MM.1S (cell line): ENCODE measurements at regions not wholly inside any gene's neighbourhood (a gene's known extent, or its start where the extent isn't known, plus 50 kb on each side); places are given as distances from the start of the nearest gene placed in this dataset.

ENCODE experiments used
- DNase-seq: peaks from one replicate; pipeline ENCODE4 v3.0.0-alpha.2; 2015
- H2AFZ ChIP-seq: fragments of 300-600 bp; sonication (generic); 2 replicates; pipeline ENCODE4 v1.6.0; 2016; ENCODE audit warnings: antibody characterized with exemption, low read length
- H3F3A ChIP-seq: fragments of 300-600 bp; sonication (generic); 2 replicates; pipeline ENCODE4 v1.6.1; 2016; ENCODE audit warnings: mild to moderate bottlenecking, antibody characterized with exemption, low read length, moderate library complexity, mixed read lengths; ENCODE audit not compliant: insufficient read depth
- H3K27ac ChIP-seq: fragments of 300-600 bp; sonication (generic); 2 replicates; pipeline ENCODE4 v1.5.1; 2016; ENCODE audit warnings: mild to moderate bottlenecking, low read length
- H3K27me3 ChIP-seq: fragments of 300-600 bp; sonication (generic); replicated peaks from 2 replicates; pipeline ENCODE4 v1.6.0; 2016; ENCODE audit warnings: low read length; ENCODE audit not compliant: insufficient read depth
- H3K36me3 ChIP-seq: fragments of 300-600 bp; sonication (generic); replicated peaks from 2 replicates; pipeline ENCODE4 v1.6.1; 2016; ENCODE audit warnings: mild to moderate bottlenecking, low read length, mixed read lengths; ENCODE audit not compliant: insufficient read depth
- H3K4me1 ChIP-seq: fragments of 300-600 bp; sonication (generic); 2 replicates; pipeline ENCODE4 v1.6.1; 2016; ENCODE audit warnings: low read length, mixed read lengths
- H3K4me2 ChIP-seq: fragments of 300-600 bp; sonication (generic); 2 replicates; pipeline ENCODE4 v1.6.0; 2016; ENCODE audit warnings: low read depth, low read length
- H3K4me3 ChIP-seq: fragments of 300-600 bp; sonication (generic); 2 replicates; pipeline ENCODE4 v1.5.1; 2016; ENCODE audit warnings: low read length, mixed read lengths
- H3K79me2 ChIP-seq: fragments of 300-600 bp; sonication (generic); 2 replicates; pipeline ENCODE4 v1.6.1; 2016; ENCODE audit warnings: mixed run types, low read length, mixed read lengths
- H3K9ac ChIP-seq: fragments of 300-600 bp; sonication (generic); 2 replicates; pipeline ENCODE4 v1.6.1; 2016; ENCODE audit warnings: low read length, mixed read lengths
- H3K9me2 ChIP-seq: fragments of 300-600 bp; sonication (generic); replicated peaks from 2 replicates; pipeline ENCODE4 v1.6.1; 2016; ENCODE audit warnings: mild to moderate bottlenecking, low read length, mixed read lengths; ENCODE audit not compliant: insufficient read depth
- H3K9me3 ChIP-seq: fragments of 300-600 bp; sonication (generic); replicated peaks from 2 replicates; pipeline ENCODE4 v1.6.1; 2016; ENCODE audit warnings: mild to moderate bottlenecking, low read length, mixed read lengths; ENCODE audit not compliant: insufficient read depth
- H4K20me1 ChIP-seq: fragments of 300-600 bp; sonication (generic); 2 replicates; pipeline ENCODE4 v1.6.1; 2016; ENCODE audit warnings: mild to moderate bottlenecking, low read length, moderate library complexity, mixed read lengths; ENCODE audit not compliant: insufficient read depth
- EZH2 ChIP-seq: fragments of 300-600 bp; sonication (generic); optimal IDR thresholded peaks from 2 replicates; pipeline ENCODE3; 2017; ENCODE audit warnings: low read depth, mild to moderate bottlenecking, antibody characterized with exemption, low read length, mixed read lengths
- EZH2phosphoT487 ChIP-seq: fragments of 300-600 bp; sonication (generic); IDR thresholded peaks from 2 replicates; pipeline ENCODE4 v1.6.1; 2018; ENCODE audit warnings: antibody characterized with exemption, low read length
- TF ChIP-seq, protein P1 (sequence below): fragments of 300-600 bp; sonication (generic); IDR thresholded peaks from 2 replicates; pipeline ENCODE4 v1.5.1; 2016; ENCODE audit warnings: antibody characterized with exemption, low read length, mixed read lengths

DNA sequence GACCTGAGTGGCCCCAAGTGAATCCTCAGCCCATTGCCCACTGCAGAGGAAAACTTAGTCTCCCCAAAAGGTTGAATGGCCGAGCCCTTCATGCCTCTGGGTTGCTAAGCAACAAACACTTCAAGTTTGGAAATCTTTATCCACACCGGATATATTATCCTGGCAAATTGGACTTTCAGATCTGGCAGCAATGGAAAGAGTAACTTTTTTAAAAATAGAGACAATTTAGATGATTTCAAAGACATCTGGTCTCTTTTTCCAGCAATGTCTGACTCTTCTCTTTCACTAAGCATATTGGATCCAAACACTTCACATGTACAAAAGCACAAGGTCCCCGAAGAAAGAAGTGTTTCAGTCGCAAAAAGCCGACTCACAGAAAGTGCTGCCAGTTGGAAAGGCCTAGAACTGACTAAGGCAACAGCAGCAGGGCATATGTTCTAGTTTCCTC, 505.3 kb downstream of the SOX6 start:
- no peak for DNase-seq
- Histone ChIP-seq H3K9me2 (no peaks in the 10 kb centered on the region), H3K79me2 (no peaks in the 10 kb centered on the region), H4K20me1 (no peaks in the 10 kb centered on the region), H3K9me3 (no peaks in the 10 kb centered on the region), H3K9ac (no peak overlapping the region), H3K4me1 (no peaks in the 10 kb centered on the region), H3K27me3 (no peaks in the 10 kb centered on the region), H3K36me3 (no peaks in the 10 kb centered on the region), H2AFZ (no peak overlapping the region), H3K27ac (no peak overlapping the region), H3K4me3 (no peak overlapping the region), H3K4me2 (no peak overlapping the region), H3F3A (no peaks in the 10 kb centered on the region)
- TF ChIP-seq EZH2 (no peak), EZH2phosphoT487 (no peak)
- TF ChIP-seq, protein P1, sequence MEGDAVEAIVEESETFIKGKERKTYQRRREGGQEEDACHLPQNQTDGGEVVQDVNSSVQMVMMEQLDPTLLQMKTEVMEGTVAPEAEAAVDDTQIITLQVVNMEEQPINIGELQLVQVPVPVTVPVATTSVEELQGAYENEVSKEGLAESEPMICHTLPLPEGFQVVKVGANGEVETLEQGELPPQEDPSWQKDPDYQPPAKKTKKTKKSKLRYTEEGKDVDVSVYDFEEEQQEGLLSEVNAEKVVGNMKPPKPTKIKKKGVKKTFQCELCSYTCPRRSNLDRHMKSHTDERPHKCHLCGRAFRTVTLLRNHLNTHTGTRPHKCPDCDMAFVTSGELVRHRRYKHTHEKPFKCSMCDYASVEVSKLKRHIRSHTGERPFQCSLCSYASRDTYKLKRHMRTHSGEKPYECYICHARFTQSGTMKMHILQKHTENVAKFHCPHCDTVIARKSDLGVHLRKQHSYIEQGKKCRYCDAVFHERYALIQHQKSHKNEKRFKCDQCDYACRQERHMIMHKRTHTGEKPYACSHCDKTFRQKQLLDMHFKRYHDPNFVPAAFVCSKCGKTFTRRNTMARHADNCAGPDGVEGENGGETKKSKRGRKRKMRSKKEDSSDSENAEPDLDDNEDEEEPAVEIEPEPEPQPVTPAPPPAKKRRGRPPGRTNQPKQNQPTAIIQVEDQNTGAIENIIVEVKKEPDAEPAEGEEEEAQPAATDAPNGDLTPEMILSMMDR: no peak

DNA sequence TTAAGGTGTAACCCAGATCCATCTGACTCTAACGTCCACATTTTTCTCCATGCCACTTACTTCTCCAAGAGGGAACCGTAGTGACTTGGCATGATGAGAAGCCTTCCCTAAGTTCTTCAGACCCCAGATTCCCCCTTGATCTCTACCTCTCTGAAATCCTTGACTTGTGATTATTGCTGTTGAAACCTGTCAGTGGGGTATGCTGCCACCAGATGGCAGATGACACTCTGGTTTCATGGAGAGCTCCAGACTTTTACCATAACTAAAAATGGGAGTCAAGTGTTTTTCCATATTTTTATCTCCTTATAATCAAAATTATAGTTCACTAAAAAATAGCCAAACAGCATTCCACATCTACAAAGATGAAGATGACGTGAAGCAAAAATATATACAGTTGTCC, 504.2 kb downstream of the SOX6 start:
- H2AFZ ChIP-seq: no peak overlapping the region

DNA sequence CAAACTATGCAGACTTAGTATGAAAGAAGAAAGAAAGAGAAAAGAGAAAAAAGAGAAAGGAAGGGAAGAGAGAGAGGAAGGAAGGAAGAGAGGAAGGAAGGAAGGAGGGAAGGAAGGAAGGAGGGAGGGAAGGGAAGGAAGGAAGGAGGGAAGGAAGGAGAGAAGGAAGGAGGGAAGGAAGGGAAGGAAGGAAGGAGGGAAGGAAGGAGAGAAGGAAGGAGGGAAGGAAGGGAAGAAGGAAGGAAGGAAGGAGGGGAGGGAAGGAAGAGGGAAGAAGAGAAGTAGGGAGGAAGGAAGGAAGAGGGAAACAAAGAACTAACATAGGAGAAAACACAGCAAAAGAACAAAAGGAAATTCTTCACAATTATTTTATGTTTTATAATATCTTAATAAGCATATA, 502.1 kb downstream of the SOX6 start:
- Histone ChIP-seq H3K79me2 (no peaks in the 10 kb centered on the region), H3K4me2 (no peak overlapping the region), H3K27ac (no peak overlapping the region), H3K4me3 (no peak overlapping the region), H3K4me1 (no peaks in the 10 kb centered on the region), H4K20me1 (no peaks in the 10 kb centered on the region), H3F3A (no peaks in the 10 kb centered on the region), H3K9me2 (no peaks in the 10 kb centered on the region), H3K36me3 (no peaks in the 10 kb centered on the region), H3K27me3 (no peaks in the 10 kb centered on the region), H3K9me3 (no peaks in the 10 kb centered on the region), H3K9ac (no peak overlapping the region), H2AFZ (no peak overlapping the region)
- DNase-seq: no peak
- TF ChIP-seq, protein P1: no peak
- no peak for TF ChIP-seq EZH2phosphoT487
- no peak for TF ChIP-seq EZH2

More for the DNA sequence above, 504.2 kb downstream of the SOX6 start:
- no peak overlapping the region for H3K4me2 ChIP-seq
- TF ChIP-seq EZH2 (no peak), EZH2phosphoT487 (no peak)
- TF ChIP-seq, protein P1: peak; percentile 46
- H3K79me2 ChIP-seq: no peaks in the 10 kb centered on the region
- H3K27me3 ChIP-seq: no peaks in the 10 kb centered on the region
- no peaks in the 10 kb centered on the region for H3K9me3 ChIP-seq
- no peak for DNase-seq
- no peaks in the 10 kb centered on the region for H3K9me2 ChIP-seq
- H3F3A ChIP-seq: no peaks in the 10 kb centered on the region
- no peak overlapping the region for H3K9ac ChIP-seq
- H4K20me1 ChIP-seq: no peaks in the 10 kb centered on the region
- H3K36me3 ChIP-seq: no peaks in the 10 kb centered on the region
- no peak overlapping the region for H3K4me3 ChIP-seq
- no peak overlapping the region for H3K27ac ChIP-seq
- H3K4me1 ChIP-seq: no peaks in the 10 kb centered on the region

DNA sequence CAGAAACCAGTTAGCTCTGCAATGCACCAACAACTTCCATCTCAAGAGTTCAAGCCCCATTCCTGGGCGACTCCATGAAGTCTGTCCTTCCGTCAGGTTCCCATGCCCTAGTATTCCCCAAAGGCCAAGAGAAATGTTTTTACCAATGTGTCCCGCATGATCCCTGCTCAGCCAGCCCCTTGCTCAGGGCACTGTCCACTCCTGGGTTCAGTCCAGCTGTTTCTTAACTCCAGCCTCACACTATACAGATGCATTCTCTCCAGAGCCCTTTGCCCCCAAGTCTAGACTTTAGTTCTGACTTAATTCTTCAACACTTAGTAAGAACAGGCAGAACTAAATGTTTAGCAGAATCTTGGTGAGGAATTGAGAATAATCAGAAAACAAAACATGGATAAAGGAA, 497.5 kb downstream of the SOX6 start:
- Histone ChIP-seq H3K4me2 (no peak overlapping the region), H3K9me3 (no peaks in the 10 kb centered on the region), H3K4me1 (no peaks in the 10 kb centered on the region), H3K9ac (no peak overlapping the region), H3K27me3 (no peaks in the 10 kb centered on the region), H3K9me2 (no peaks in the 10 kb centered on the region), H4K20me1 (no peaks in the 10 kb centered on the region), H3K4me3 (no peak overlapping the region), H2AFZ (no peak overlapping the region), H3K36me3 (no peaks in the 10 kb centered on the region), H3F3A (no peaks in the 10 kb centered on the region), H3K79me2 (no peaks in the 10 kb centered on the region), H3K27ac (no peak overlapping the region)
- TF ChIP-seq EZH2phosphoT487: no peak
- TF ChIP-seq, protein P1: no peak
- no peak for TF ChIP-seq EZH2
- DNase-seq: no peak
